ENCODE measurements at regions not wholly inside any gene's neighbourhood (a gene's known extent, or its start where the extent isn't known, plus 50 kb on each side); places are given as distances from the start of the nearest gene placed in this dataset.

GRCh38 chr5:112614986-112615385 lies 122.7 kb upstream of the APC start:
- DNase-seq (ENCODE audit: insufficient read length, low spot score) (no peak), FAIRE-seq (no peak)

- DNase-seq (ENCODE audit: insufficient read length, low spot score) (no peak), FAIRE-seq (no peak)
Measured at GRCh38 chr5:112616812-112617547, 120.7 kb upstream of the APC start.

GRCh38 chr5:112625246-112625645 lies 112.4 kb upstream of the APC start:
- no peak for FAIRE-seq
- no peak for DNase-seq (ENCODE audit: insufficient read length, low spot score)

- DNase-seq (ENCODE audit: insufficient read length, low spot score): no peak
- FAIRE-seq: no peak
Measured at GRCh38 chr5:112625689-112626438, 111.8 kb upstream of the APC start.

GRCh38 chr5:112626715-112627114 lies 111.0 kb upstream of the APC start:
- FAIRE-seq (no peak), DNase-seq (ENCODE audit: insufficient read length, low spot score) (no peak)

- DNase-seq (ENCODE audit: insufficient read length, low spot score): no peak
- FAIRE-seq: no peak
Measured at GRCh38 chr5:112628214-112628980, 109.3 kb upstream of the APC start.

- FAIRE-seq (no peak), DNase-seq (ENCODE audit: insufficient read length, low spot score) (no peak)
Measured at GRCh38 chr5:112630246-112631009, 107.3 kb upstream of the APC start.

GRCh38 chr5:112634166-112634565 lies 103.5 kb upstream of the APC start:
- no peak for FAIRE-seq
- no peak for DNase-seq (ENCODE audit: insufficient read length, low spot score)

GRCh38 chr5:112634796-112635195 lies 102.9 kb upstream of the APC start:
- DNase-seq (ENCODE audit: insufficient read length, low spot score): no peak
- FAIRE-seq: no peak

GRCh38 chr5:112635276-112635675 lies 102.4 kb upstream of the APC start:
- FAIRE-seq (no peak), DNase-seq (ENCODE audit: insufficient read length, low spot score) (no peak)

- FAIRE-seq (no peak), DNase-seq (ENCODE audit: insufficient read length, low spot score) (no peak)
Measured at GRCh38 chr5:112635771-112636731, 101.6 kb upstream of the APC start.

GRCh38 chr5:112636751-112637150 lies 100.9 kb upstream of the APC start:
- no peak for FAIRE-seq
- DNase-seq (ENCODE audit: insufficient read length, low spot score): no peak

- DNase-seq (ENCODE audit: insufficient read length, low spot score) (no peak), FAIRE-seq (no peak)
Measured at GRCh38 chr5:112637343-112637742, 100.3 kb upstream of the APC start.

GRCh38 chr5:112640546-112640945 lies 97.1 kb upstream of the APC start:
- FAIRE-seq: no peak
- no peak for DNase-seq (ENCODE audit: insufficient read length, low spot score)

- DNase-seq (ENCODE audit: insufficient read length, low spot score) (no peak), FAIRE-seq (no peak)
Measured at GRCh38 chr5:112641515-112642110, 96.1 kb upstream of the APC start.

- FAIRE-seq (no peak), DNase-seq (ENCODE audit: insufficient read length, low spot score) (no peak)
Measured at GRCh38 chr5:112642885-112643284, 94.8 kb upstream of the APC start.

GRCh38 chr5:112643339-112643971 lies 94.2 kb upstream of the APC start:
- DNase-seq (ENCODE audit: insufficient read length, low spot score) (no peak), FAIRE-seq (no peak)

GRCh38 chr5:112646139-112646936 lies 91.3 kb upstream of the APC start:
- no peak for FAIRE-seq

More at GRCh38 chr5:112646139-112646936, 91.3 kb upstream of the APC start:
- DNase-seq (ENCODE audit: insufficient read length, low spot score): no peak

Data from HTR-8/SVneo (cell line).